GM21515 (cell line): ENCODE measurements at regions not wholly inside any gene's neighbourhood (a gene's known extent, or its start where the extent isn't known, plus 50 kb on each side); places are given as distances from the start of the nearest gene placed in this dataset.

Experiments
- ATAC-seq: cut with Tn5 transposase; IDR thresholded peaks from one replicate; pipeline ENCODE4 v1.9.1; 2021; ENCODE audit not compliant: unreplicated experiment

DNA sequence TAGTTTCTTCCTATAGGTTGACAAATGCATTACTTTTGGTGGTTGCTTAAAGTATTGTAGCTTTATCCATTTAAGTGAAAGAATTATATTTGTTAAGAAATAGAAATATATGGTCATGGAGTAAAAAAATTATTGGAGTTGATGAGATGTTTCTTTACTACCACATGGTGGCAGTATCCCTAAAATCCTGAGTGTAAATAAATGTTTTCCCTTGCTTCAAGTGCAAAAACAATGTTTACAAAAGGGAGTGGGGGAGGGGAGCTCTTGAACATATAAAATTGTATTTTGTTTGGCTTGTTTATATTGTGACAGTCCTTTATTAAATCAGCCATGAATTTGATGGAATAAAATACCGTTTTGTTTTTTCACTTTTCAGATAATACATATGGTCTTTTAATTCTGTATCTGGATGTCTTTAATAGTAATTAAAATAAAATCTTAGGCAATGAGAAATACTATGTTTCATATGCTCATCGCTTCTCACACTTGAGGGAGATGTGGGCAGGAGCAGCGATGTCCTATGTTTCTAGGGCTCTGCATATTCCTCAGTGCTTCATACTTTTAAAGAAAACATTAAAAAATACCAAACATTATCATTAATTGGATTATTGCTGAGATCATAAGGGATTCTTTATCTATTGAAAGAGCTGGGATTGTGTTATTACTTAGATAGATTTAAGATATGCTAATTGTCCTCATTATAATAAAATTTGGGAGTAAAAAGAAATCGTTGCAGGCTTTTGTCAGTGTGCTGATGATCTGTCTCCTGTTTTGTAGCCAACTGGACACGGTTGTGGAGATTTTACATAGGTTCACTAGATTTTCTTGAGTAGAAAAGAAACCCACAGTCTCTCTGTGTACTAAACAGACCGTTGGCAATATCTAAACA, 349.7 kb downstream of the TUSC7 start:
- ATAC-seq = no peak

DNA sequence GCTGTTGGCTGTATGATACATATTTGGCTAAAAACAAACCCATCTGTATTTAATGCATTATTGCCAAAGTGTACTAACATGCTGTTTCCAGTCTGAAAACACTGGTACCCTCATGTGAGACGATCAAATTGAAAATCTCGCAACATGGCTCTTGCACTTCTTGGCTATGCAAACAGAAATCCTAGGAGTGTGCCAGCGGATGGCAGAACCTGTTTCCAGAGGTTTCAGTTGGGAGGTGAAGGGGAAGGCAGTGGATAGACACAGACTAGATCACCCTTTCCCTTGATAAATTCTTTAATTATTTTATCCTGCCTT, 350.3 kb downstream of the TUSC7 start:
- no peak for ATAC-seq

DNA sequence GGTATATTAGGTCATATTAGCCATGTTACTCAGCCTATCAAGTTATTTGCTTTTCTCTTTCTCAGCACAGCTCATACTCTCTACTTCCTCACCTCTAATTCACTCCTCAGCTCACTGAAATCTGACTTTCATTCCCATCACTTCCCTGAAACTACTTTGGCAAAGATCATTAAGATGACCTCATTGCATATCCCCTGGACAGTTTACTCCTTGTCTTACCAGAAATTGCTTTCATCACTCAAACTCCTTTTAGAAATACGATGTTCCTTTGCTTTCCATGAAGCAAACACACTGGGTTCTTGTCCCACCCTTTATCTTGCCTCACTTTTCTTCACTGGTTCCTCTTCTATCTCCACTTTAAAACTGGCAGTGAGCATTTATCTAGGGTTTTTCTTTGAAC, 354.4 kb downstream of the TUSC7 start:
- ATAC-seq = no peak

DNA sequence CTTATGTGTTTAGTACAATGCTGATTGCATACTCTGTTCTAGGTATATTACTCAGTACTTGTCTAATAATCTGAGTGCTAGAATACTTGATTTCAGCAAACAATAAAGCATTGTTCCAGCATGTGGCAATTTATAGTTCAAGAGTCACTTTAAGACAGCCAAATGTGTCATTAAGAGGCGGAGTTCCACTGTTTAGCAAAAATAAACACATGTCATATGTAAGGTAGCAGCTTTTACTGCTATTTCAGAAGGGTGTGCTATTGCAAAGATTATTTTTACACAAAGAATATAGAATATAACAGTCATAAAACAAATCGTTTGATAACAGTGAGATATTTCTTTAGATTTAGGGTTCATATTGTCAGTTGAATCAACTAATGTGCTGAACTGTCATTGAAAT, 358.7 kb downstream of the TUSC7 start:
- ATAC-seq = no peak

DNA sequence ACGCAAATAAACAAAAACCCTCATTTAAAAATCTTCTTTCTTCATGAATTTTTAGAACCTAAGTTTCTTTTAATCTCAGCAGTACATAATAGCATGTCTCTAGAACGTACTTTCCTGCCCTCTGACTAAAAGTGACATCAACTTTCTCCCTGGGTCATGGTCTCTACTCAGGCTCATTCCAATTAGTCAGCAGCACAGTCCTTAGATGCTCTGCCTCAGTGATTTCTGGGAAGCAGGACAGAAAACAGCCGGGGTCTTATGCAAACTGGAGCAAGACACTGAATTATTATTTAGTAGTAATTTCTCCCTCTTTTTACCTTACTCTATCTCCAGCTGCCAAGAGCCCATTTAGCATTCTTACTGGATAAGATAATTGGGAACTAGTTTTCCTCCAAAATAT, 365.2 kb downstream of the TUSC7 start:
- no peak for ATAC-seq

DNA sequence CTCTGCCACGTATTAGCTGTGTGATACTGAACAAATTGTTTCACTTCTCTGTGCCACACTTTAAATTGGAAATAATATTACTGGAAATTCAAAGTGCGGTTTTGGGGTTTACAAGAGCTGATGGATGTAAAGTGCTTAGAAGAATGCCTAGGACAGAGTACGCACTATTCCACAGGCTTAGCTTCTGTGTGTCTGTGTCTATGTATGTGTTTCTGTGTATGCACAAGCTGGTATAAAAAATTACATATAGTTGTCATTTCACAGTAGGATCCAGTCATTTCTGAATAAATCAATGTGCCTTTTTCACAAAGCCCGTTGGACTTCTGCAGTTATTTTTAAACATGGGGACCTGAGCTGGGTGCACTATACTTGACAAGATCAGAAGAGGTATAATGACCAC, 370.4 kb downstream of the TUSC7 start:
- ATAC-seq = no peak

DNA sequence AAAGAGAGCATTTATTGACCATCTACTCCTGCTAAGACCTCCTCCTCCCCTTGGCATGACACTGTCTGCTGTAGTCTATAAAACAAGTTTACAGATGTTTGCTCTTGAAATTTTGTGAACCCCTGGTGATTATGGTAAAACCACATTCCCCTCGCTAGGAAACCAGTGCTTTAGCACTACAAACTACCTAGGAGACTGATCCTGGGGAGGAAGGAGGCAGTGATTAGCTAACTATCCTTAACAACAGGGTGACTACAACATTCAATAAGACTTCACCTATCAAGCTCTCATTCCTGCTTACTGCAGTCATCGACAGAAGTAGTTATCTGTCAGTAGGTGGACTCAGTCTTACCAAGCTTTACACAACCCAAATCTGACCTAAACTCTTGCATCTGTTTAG, 371.3 kb downstream of the TUSC7 start:
- no peak for ATAC-seq

DNA sequence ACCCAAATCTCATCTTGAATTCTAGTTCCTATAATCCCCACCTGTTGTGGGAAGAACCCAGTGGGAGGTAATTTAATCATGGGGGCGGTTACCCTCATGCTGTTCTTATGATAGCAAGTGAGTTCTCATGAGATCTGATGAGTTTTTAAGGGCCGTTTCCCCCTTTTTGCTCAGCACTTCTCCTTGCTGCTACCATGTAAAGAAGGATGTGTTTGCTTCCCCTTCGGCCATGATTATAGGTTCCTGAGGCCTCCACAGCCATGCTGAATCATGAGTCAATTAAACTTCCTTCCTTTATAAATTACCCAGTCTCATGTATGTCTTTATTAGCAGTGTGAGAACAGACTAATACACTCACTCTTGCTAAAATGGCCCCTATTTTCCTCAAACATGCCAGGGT, 374.7 kb downstream of the TUSC7 start:
- ATAC-seq = no peak

DNA sequence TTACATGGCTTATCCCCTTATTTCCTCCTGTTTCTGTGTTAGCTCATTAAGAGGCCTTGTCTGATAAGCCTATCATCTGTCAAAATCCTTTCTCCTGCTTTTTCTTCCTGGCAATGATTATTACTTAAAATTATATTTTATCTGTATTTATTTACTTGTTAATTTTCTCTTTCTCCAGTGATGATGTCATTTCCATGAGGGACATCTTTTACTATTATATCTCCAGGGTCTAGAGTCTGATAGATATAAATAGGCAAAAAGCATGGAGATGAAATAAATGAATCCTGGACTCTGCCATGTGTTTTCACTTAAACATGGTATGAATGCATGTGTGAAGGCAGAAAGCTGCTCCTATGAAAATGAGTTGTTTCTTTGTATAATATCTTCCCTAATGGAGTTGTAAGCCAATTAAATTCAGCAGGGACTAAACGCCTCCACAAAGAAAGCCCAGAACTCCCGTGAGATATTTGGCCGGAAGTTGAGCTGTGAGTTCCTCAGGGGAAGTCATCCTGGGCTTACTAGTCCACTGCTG, 375.2 kb downstream of the TUSC7 start:
- ATAC-seq = no peak

DNA sequence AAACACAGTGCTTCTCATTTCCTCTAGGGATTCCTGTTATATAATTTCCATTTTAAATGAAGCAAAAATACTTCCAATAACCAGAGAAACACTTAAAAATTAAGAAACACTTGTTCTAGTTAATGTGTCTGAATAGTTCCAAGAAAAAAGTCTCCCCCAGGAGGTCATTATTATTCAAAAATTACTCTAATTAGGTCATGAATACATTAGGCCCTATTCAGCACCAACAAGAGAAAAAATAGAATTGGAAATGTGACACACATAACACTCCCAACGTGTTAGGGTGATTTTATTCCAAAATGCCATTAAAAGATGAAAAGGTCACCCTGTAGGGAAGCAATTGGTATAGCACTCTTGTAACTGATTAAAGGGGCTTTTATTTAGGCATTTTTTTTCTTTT, 382.1 kb downstream of the TUSC7 start:
- ATAC-seq = no peak

DNA sequence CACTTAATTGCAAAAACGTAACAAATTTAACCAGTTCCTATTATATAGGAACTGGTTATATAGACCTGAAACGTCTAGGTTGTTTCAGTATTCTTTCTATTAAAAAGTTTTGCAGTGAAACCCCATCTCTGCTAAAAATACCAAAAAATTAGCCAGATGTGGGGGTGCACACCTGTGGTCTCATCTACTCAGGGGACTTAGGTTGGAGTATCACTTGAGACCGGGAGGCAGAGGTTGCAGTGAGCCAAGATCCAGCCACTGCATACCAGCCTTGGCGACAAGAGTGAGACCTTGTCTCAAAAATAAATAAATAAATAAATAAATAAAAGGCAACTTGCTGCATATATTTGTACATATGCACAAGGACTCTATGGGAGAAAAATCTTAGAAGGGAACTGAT, 387.0 kb downstream of the TUSC7 start:
- no peak for ATAC-seq

DNA sequence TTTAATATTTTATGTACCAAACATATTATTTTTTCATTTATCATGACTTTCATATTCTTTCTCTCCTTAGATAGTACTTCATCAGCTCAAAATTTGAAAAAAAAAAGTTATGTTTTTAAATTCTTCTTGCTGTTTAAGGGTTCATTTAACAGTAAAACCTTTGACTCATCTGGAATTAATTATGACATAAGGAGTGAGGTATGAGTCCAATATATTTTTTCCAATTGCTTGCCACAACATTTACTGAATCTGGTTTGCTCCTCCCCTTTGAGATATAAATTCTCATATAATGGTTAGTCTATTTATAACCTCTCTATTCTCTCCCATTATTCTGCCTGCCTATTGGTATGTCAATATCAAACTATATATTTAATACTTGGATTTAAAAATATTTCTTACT, 387.8 kb downstream of the TUSC7 start:
- ATAC-seq = no peak

DNA sequence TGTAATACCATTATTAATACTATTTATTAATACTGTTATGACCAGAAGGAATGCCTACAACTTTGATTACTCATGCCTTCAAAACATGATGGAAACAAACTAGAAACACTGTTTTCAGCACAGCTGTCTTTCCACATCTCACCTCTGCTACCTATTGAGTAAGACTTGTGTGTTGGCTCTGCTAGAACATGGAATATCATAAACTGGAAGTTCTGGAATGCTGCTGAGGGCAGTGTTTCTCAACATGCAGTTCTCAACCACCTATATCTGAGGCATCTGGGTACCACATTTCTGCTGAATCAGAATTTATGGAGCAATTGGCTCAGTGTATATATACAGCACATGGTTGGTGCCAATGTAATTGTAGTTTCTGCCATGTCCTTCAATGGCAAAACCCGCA, 392.1 kb downstream of the TUSC7 start:
- no peak for ATAC-seq

DNA sequence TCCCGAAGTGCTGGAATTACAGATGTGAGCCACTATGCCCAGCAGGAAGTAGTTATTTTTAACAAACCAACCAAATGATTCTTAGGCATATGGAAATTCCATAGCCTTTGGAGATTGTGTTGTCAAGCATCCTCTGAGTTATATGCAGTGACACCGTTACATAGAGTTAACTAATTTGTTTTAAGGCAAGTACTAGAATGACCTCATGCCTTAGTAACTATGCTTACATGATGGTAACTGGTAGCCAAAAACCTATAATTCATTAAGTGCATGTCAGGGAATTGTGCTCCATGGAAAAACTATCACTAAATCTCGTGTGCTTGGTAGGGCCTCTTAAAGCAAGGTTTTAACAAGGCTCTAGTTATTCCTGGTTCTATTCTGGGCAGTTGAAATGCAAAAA, 392.8 kb downstream of the TUSC7 start:
- ATAC-seq = no peak

DNA sequence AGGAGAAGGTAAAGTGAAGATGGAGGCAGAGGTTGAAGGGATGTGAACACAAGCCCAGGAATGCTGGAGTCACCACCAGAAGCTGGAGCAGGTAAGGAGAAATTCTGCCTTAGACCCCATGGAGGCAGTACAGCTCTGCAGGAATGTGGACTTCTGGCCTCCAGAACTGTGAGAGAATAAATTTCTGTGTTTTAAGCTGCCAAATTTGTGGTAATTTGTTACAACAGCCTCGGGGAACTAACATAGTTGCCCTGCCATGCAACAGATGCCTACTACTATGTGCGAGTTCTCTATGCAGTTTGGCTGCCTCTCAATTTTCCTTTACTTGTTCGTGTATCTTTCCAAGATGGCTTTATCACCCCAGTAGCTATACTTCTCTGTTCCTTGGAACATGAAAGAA, 394.1 kb downstream of the TUSC7 start:
- no peak for ATAC-seq

DNA sequence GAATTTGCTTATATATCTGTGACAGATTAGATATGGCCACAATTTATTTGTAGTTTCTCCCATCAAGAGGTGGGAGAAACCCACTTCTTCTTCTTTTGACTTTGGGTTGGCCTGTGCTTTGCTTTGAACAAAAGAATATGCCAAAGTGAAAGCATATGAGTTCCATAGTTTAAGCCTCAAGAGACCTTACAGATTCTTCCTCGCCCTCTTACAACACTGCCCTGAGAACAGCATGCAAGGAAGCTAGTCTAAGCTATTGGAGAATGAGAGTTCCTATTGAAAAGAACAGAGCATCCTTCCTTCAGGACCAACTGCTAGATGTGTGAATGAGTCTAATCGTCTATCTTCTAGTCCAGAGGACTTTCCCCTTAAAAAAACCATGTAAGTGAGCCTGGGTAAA, 394.8 kb downstream of the TUSC7 start:
- no peak for ATAC-seq

DNA sequence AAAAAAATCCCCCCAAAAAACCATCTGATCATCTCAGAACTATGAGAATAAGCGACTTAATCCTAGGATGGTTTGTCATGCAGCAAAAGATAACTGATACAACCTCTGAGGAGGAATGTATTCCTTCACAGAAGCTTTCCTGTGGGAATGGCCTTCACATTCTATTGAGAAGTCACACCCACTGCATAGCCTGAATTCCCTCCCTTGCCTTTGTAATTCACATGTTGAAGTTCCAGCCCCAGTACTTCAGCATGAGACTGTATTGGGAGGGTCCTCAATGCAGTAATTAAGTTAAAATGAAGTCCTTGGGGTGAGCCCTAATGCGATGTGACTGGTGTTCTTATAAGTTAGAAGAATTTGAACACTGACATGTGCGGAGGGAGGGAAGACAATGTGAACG, 395.2 kb downstream of the TUSC7 start:
- ATAC-seq = no peak

DNA sequence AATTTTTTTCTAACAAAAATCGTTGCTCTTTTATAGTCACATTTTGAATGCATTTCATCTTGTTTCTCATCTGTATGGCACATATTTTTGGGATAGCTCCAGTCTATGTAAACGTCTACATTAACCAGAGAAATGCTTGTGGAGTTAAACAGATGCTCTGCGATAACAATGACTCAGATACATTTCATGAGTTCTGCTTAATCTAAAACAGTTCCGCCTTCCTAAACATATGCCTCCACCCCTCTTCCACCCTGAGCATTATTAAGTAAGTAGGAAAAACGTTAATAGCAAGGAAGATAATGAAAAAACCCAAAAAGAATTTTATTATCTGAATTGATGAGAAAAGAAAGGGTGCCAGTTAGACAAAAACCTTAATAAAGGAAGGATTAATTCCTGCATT, 396.1 kb downstream of the TUSC7 start:
- ATAC-seq = no peak

DNA sequence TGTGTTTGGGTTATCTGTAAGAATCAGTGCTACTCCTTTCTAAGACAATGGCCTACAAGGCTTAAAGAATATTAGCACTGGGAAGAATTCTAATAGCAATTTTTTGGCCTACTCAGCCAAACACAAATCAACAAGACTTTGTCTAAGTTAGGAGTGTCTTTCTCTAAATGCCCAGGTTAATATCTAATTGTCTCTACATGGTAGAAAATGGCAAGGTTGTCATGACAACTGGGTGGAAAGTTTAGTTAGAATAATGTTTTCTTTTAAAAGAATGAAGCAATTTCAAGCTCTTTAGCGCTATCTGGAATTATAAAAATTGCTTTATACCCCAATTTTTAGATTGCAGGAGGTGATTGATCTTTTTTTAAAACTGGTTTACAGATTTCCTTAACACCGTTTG, 396.8 kb downstream of the TUSC7 start:
- no peak for ATAC-seq

DNA sequence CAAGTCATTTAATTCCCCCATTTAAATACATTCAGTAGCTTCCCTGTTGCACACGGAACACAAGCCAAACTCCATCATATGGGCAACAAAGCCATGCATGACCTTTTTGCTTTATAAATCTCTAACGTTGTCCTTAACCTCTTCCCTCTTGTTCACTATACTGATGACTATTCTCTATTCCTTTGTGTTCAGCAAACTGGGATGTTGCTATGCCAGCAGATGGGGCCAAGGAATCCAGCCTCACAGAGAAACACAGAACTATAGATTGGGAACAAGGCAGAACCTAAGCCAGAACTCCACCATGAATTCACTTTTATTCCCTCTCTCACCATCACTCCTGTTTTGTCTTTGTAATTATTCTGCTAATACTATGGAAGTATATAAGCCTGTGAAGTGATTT, 398.4 kb downstream of the TUSC7 start:
- no peak for ATAC-seq

DNA sequence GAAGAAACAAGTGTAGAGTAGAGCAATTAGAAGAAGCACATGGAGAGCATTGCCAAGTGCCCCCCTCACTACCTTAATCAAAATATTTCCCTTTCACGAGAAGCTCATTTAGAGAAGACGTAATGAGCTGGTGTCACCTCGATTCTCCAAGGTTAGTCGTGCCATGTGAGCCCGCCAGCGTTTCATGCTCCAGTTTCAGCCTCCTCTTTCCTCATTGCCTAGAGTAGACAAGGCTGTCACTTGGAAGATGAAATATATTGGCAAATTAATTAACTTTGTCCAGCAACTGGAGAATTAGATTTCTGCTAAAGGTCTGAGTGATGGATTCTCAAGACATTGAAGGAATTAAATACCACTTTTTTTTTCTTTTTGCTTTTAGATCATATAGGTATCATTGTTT, 399.6 kb downstream of the TUSC7 start:
- no peak for ATAC-seq

DNA sequence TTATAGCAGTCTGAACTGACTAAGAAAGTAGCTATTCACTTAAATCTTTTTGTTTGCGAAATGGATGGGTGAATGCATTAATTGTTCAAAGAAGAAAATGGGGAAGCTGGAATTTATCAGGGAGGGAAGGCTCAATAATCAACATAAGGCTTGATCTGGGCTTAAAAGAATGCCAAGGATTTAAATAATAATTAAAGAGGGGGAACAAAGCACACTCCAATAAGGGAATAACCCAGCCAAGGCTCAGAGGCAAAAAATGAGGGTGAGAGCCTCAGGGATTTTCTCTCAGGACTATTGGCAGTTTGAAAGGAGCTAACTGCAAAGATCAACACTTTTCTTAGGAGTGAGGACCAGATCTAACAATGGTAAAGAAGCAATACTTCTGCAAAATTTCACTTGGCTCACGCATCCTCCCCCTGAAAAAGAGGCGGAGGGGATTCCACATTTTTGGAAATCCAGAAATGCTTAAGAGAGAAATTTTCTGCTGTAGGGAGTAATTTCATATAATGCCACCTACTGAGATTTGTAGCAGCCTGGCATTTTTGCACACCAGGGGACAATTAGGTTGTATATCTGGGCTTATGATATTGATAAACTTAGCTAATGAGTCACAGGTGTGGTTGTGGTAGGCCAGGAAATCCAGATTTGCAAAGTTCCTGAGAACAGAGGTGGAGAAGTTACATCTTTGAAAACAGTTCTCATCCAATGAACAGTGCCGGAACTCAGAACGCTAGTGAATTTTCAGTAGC, 405.1 kb downstream of the TUSC7 start:
- ATAC-seq = no peak
